Stimulated activated effector memory CD8-positive, alpha-beta T cell treated with anti-CD3 and anti-CD28 coated beads, Interleukin-12 subunit alpha, Interleukin-12 subunit beta, amount 100 ng/mL, for 72 hours (primary cell): ENCODE measurements at regions not wholly inside any gene's neighbourhood (a gene's known extent, or its start where the extent isn't known, plus 50 kb on each side); places are given as distances from the start of the nearest gene placed in this dataset.
"Not testable (repeated sequence)": the region's sequence is repeated elsewhere in the genome, so short reads cannot be mapped to it uniquely, and the experiment has no call there.

Experiments
- ATAC-seq: fragments of 150-1000 bp; cut with Tn5 transposase; 2 replicates; pipeline ENCODE4 v1.10.0; 2021
- DNase-seq, 2 donors: peaks; one replicate each; pipeline ENCODE4 v3.0.0; 2021 to 2022; ENCODE audit warnings: low spot score in 2 of 2
- H3K27ac Mint-ChIP-seq: one replicate; pipeline ENCODE4 v1.8.0; 2022; ENCODE audit warnings: mild to moderate bottlenecking, mixed read lengths
- H3K36me3 Mint-ChIP-seq: one replicate; pipeline ENCODE4 v1.8.0; 2022; ENCODE audit warnings: mild to moderate bottlenecking, mixed read lengths
- H3K4me1 Mint-ChIP-seq: one replicate; pipeline ENCODE4 v1.8.0; 2022; ENCODE audit warnings: mixed read lengths
- H3K4me3 Mint-ChIP-seq: one replicate; pipeline ENCODE4 v1.8.0; 2022; ENCODE audit warnings: mild to moderate bottlenecking, mixed read lengths
- H3K9me3 Mint-ChIP-seq: one replicate; pipeline ENCODE4 v1.8.0; 2022; ENCODE audit warnings: mixed read lengths

DNA sequence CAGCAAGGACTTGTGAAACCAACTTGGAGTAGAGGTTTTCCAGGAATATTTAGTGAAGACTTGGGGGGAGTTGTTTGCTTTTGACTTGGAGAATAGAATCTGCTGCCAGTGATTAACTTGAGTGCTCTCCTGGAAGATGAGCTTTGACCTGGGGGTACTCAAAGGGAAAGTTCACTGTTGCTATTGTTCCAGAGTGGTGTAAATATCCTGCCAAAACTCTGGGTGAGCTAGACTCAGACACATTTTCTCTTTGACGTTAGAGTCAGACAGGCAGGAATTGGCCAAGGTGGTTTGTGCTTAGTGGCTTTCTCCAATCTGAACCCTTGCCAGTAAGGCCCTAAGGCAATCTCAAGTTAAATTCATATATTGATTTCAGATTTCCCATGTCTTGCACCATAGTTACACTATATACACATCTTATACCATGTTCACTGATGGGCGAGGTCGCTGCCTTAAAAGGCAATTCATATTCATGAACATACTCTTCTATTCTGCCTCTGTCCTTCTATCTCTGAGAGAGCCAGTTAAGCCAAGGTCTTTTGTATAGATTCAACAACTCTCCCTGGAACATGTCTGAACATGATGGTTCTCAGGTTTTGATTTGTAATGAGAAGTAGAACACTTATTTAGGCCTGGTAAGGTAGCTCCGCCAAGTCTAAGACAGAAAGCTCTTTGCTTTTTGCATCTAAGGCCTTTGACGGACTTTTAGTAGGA is 204.6 kb upstream of the SLC38A2 start:
- H3K27ac Mint-ChIP-seq, result no peak overlapping the region
- DNase-seq (no peak), ATAC-seq (no peak)
- no peak overlapping the region for H3K4me3 Mint-ChIP-seq
- no peaks in the 10 kb centered on the region for H3K36me3 Mint-ChIP-seq
- H3K9me3 Mint-ChIP-seq, result no peaks in the 10 kb centered on the region
- H3K4me1 Mint-ChIP-seq, result no peaks in the 10 kb centered on the region

DNA sequence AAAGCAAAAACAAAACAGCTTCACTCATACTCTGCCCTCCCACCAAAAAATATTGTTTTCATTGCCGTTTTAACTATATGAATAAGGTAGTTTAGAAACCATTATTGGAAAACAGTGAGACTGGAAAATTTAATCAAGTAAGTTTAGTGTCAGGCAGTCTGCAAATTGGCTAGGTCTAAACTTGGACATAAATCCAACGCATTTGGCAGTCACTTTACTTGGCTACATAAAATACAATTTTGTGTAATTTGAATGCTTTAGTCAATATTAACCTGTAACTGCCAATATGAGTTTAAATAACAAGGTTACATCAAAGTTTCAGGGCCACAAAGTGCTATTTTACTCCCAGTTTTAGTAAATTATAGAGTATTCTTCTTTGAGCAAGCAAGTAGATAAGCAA is 202.3 kb upstream of the SLC38A2 start:
- Mint-ChIP-seq H3K36me3 (no peaks in the 10 kb centered on the region), H3K4me3 (no peak overlapping the region), H3K4me1 (no peaks in the 10 kb centered on the region), H3K9me3 (no peaks in the 10 kb centered on the region), H3K27ac (no peak overlapping the region)
- ATAC-seq (no peak), DNase-seq (no peak)

DNA sequence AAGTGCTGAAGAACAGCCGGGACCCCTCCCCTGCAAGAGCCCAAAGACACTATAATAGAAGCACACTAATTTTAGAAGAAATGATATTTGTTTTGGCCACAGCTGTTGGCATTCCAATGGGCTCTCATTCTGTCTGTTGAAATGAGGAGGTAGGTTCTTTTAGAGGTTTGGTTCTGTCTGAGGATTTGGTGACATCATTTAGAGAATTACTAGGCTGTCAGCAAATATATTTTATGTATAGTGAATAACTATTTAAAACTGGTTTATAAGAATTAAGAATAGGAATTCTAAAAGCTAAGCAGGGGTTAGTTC is 200.7 kb upstream of the SLC38A2 start:
- H3K27ac Mint-ChIP-seq, result no peak overlapping the region
- peaks cover 4% of the 10 kb centered on the region for H3K9me3 Mint-ChIP-seq
- no peak overlapping the region for H3K4me3 Mint-ChIP-seq
- no peaks in the 10 kb centered on the region for H3K4me1 Mint-ChIP-seq
- H3K36me3 Mint-ChIP-seq, result no peaks in the 10 kb centered on the region
- DNase-seq (no peak), ATAC-seq (no peak)

DNA sequence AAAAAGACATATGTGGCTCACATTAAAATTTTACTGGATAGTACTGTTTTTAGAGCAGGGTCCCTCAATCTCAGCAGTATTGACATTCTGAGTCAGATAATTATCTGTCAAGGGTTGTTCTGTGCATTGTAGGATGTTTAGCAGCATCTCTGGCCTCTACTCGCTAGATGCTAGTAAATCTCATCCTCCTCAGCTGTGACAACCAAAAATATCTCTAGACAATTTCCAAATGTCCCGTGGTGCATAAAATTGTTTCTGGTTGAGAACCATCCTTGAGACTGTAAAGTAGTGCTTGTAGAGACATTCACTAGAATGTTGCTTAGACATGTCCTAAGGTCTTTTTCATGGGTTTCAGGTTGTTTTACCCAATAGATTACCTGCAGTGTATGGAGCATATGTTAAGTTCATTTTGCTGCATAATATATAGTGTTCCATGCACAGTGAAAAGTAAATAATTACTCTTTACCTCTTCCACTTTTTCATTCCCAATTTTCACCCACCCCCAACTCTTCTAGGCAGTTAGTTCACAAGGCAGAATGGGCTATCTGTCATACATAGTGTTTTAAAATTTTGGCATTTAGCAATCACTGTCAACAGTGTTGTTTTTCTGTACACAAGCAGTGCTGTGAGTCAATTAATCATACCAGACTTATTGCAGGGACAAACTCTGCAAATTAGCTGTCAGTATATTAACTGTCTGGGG is 200.2 kb upstream of the SLC38A2 start:
- no peak for ATAC-seq
- Mint-ChIP-seq H3K4me3 (no peak overlapping the region), H3K4me1 (no peaks in the 10 kb centered on the region)

DNA sequence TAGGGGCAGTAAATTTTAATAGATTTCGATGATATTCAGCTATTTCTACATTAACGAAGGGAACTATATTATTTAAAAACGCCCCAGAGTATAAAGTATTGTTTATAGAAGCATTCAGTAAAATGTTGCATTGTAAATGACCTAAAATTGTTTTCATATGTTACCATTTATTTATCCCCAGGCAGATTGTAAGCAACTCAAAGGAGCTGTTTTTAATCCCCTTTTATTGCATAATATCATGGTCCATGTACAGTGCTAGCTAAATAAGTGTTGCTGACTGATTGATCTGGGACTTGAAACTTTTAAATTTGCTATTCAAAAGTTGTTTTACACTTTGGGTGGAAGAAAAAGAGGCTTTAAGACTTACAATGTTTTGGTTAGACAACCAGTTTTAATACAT is 199.0 kb upstream of the SLC38A2 start:
- Mint-ChIP-seq H3K4me1 (no peaks in the 10 kb centered on the region), H3K36me3 (no peaks in the 10 kb centered on the region)
- ATAC-seq, result no peak

More for the DNA sequence above, 200.2 kb upstream of the SLC38A2 start:
- Mint-ChIP-seq H3K36me3 (no peaks in the 10 kb centered on the region), H3K9me3 (peaks cover 7% of the 10 kb centered on the region), H3K27ac (no peak overlapping the region)
- no peak for DNase-seq

DNA sequence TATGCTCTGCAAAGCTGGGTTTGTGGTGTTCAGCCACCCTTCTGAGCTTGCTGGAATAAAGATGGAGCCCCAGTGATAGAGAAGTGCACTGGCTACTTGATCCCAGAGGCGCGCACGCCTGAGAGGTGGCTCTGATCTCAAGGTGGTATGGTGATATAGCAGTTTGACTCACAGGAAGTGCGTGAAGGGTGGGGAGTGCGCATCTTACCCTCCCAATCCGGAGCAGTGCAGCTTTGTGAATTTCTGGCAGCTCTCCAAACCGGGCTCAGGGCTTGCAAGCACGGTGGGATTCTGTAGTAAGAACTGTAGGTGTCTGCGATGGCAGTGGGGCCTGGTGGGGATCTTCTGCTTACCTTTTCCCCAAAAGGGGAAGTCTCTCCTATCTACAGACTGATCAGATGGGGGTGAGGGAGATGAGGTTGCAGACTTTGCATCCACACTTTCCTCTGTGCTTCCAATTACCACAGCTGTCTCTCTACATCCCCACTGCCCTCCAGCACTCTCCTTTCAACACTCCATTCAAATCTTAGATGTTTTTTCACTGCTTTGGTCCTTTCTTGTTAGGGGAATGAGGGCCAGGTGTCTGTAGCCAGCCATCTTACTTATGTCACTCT is 197.4 kb upstream of the SLC38A2 start:
- Mint-ChIP-seq H3K36me3 (no peaks in the 10 kb centered on the region), H3K27ac (no peak overlapping the region), H3K4me1 (no peaks in the 10 kb centered on the region), H3K9me3 (peaks cover 17% of the 10 kb centered on the region), H3K4me3 (no peak overlapping the region)
- no peak for ATAC-seq
- DNase-seq, result no peak

More for the DNA sequence above, 199.0 kb upstream of the SLC38A2 start:
- Mint-ChIP-seq H3K9me3 (peaks cover 10% of the 10 kb centered on the region), H3K27ac (no peak overlapping the region), H3K4me3 (no peak overlapping the region)
- DNase-seq, result no peak

DNA sequence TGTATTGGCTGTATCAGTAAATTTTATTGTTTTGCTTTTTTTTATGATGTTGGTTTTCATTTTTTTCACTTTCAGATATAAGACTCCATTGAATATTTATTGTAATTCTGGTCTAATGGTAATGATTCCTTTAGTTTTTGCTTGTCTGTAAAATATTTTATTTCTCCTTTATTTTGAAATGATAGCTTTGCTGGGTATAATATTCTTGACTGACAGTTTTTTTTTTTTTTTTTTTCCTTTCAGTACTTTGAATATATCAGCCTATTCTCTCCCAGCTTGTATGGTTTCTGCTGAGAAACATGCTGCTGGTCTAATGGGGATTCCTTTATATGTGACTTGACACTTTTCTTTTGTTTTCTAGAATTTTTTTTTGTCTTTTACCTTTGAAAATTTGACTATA is 195.1 kb upstream of the SLC38A2 start:
- Mint-ChIP-seq H3K27ac (no peak overlapping the region), H3K4me3 (no peak overlapping the region), H3K4me1 (peaks cover 1% of the 10 kb centered on the region), H3K9me3 (peaks cover 18% of the 10 kb centered on the region), H3K36me3 (no peaks in the 10 kb centered on the region)
- ATAC-seq (no peak), DNase-seq (no peak)

DNA sequence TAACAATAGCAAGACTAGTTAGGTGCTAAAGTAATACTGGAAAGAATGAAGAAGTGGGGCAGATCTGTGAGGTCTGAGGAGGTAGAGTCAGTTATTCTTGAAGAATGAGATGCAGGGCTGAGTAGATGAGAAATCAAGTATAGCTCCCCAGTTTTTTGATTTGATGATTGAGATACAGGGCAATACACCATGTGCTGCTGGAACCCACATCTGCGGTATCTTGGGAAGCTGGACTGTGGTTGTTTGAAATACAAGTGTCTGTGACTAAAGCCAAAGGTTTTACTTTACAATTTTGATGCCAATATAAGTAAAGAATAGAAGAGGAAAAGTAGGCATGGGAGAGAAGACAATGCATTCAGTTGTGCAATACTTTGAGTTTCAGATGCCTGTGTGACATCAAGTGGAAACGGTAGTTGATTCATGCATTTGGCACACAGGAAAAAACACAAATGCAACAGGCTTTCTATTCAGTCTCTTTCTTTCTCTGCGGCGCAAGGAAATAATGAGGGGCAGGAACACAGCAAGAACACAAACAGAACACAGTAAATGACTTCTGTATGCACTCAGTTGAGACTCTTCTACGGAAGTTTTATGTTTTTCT is 190.2 kb upstream of the SLC38A2 start:
- H3K27ac Mint-ChIP-seq, result no peak overlapping the region
- no peaks in the 10 kb centered on the region for H3K36me3 Mint-ChIP-seq
- H3K4me1 Mint-ChIP-seq, result peaks cover 7% of the 10 kb centered on the region
- no peak for ATAC-seq
- peaks cover 11% of the 10 kb centered on the region for H3K9me3 Mint-ChIP-seq
- H3K4me3 Mint-ChIP-seq, result no peak overlapping the region
- DNase-seq, result no peak

DNA sequence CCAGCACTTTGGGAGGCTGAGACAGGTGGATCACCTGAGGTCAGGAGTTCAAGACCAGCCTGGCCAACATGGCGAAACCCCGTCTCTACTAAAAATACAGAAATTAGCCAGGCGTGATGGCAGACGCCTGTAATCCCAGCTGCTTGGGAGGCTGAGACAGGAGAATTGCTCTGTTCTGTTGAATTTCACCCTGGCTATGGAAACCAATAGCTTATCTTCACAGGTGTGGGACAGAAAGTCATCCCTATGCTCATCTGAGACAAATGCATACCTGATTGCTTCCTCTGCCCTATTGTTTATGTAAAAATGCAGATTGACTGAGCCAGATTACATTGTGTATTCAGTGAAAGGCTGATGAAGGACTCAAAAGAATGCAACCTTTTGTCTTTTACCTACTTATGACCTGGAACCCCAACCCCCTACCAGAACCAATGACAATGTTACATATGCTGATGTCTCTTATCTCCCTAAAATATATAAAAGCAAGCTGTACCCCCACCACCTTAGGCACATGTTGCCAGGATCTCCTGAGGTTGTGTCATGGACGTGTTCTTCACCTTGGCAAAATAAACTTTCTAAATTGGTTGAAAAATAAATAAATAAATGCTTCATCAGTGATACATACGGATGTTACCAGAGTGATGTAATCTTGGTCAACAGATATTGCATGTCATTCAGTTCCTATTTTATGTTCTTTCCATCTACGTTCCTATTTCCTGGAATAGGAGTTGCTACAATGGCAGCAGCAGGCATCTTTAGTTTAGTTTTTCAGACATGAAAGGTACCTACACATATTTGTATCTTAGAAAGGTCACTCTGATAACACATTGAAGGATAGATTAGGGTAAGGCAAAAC is 189.4 kb upstream of the SLC38A2 start:
- peaks cover 11% of the 10 kb centered on the region for H3K9me3 Mint-ChIP-seq
- DNase-seq, H3K36me3 Mint-ChIP-seq, H3K27ac Mint-ChIP-seq, ATAC-seq, H3K4me1 Mint-ChIP-seq, H3K4me3 Mint-ChIP-seq: not testable (repeated sequence)

DNA sequence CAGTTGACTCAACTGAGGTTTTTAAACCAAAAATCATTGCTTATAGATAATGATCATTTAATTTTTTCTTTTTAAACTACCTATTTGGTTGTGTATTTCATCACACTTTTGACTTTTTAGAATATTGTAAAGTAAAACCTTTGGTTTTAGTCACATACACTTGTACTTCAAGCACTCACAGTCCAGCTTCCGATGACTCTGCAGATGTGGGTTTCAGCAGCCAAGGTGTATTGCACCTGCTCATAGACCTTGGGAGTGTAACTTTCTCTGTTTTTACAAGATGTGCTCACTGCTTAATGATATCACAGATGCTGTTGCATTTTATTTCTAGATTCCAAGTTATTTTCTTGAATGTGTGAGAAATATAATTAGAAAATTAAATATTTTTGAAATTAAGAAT is 188.3 kb upstream of the SLC38A2 start:
- ATAC-seq (no peak), DNase-seq (no peak)
- Mint-ChIP-seq H3K4me1 (peaks cover 11% of the 10 kb centered on the region), H3K9me3 (peaks cover 3% of the 10 kb centered on the region), H3K27ac (no peak overlapping the region), H3K36me3 (no peaks in the 10 kb centered on the region), H3K4me3 (no peak overlapping the region)

DNA sequence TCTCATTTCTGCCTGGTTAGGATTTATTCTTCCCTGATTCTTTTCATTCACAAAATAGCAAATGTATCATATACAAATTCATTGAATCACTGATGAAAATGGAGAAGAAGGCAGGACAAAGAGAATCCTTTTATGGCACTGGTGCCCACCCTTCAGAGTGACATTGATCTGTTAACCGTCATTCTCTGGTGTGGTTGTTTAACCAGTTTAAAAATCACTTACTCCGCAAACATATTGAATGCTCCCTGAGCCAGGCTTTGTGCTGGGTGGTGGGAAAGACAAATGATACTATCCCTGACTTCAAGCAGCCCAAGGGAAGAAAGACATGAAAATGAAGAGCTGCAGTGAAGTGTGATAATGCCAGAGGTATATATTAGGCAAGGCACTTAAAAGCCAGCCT is 187.5 kb upstream of the SLC38A2 start:
- no peak overlapping the region for H3K4me3 Mint-ChIP-seq
- ATAC-seq (no peak), DNase-seq (no peak)
- no peaks in the 10 kb centered on the region for H3K36me3 Mint-ChIP-seq
- H3K9me3 Mint-ChIP-seq, result peaks cover 2% of the 10 kb centered on the region
- H3K27ac Mint-ChIP-seq, result no peak overlapping the region
- H3K4me1 Mint-ChIP-seq, result peaks cover 13% of the 10 kb centered on the region

DNA sequence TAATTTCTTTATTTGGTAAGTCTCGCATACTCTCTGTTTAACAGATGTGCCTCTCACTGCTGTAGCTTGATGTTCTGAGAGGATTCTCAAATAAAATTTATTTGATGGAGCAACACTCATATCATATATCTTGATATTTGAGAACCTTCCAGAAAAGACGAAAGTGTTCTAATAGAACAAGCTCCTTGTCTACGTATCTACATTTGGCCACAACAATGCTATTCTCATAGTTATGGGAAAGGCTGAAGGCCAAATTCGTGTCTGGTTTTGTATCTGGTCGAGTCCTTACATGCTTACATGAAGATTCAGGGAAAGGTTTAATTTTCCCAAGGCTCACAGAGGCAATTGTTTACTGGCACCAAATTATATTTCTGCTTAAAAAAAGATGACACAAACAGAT is 186.7 kb upstream of the SLC38A2 start:
- ATAC-seq, result no peak
- H3K9me3 Mint-ChIP-seq, result no peaks in the 10 kb centered on the region
- H3K27ac Mint-ChIP-seq, result no peak overlapping the region
- no peak overlapping the region for H3K4me3 Mint-ChIP-seq
- H3K4me1 Mint-ChIP-seq, result peaks cover 17% of the 10 kb centered on the region
- no peak for DNase-seq
- no peaks in the 10 kb centered on the region for H3K36me3 Mint-ChIP-seq

DNA sequence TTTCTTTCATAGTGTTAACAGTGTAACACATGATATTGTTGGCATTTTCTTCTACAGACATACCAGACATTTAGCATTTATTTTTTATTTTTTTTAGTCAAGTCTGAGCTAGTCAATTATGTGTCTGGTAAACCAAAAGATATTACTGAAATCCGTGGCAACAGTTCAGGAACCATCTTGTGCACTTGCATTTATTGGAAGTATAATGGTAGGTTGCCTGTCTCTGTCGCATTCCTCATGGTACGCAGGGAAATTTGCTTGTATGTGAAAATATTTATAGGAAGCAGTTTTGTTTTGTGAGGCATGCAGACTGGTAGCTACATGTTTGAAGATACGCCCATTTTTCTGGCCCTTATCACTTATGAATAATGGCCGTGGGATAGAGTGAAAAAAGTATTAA is 186.1 kb upstream of the SLC38A2 start:
- Mint-ChIP-seq H3K4me3 (no peak overlapping the region), H3K4me1 (peaks cover 17% of the 10 kb centered on the region), H3K27ac (no peak overlapping the region), H3K36me3 (no peaks in the 10 kb centered on the region), H3K9me3 (no peaks in the 10 kb centered on the region)
- ATAC-seq (no peak), DNase-seq (no peak)

DNA sequence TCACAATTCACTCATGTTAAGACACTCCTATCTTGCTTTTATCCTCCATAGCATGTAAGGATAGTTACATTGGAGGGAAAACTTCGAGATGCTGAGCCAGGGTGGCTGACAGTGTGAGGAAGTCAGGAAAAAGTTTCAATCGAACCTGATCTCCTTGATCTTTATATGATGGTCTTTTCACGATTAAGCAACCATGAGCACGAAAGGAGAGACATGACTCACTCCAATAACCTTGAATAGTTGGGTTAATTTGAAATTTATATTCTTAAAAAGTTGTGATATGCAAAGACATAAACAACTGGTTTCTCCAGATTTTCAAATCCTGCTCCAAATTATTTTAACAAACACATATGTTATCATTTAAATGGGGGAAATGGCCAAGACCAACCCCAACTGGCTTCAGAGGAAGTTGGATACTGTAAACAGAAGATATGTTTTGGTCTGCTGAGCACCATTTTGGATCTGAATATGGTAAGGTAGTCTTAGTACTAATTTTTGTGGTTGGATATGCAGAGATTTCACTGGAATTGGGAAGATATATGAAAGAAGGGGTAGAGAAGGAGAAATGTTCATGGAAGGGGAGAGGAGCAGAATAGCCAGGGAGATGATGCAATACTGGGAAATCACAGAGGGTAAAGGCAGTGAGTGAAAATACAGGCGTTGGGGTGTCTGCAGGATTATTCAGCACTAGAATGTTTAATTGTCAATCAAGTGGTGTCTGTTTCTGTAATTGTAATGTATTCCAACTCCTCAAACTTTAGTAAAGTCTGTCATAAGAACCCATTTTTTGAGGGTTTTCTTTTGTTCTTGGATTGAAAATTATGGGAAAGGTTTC is 185.2 kb upstream of the SLC38A2 start:
- Mint-ChIP-seq H3K27ac (no peak overlapping the region), H3K9me3 (no peaks in the 10 kb centered on the region), H3K4me3 (no peak overlapping the region), H3K36me3 (no peaks in the 10 kb centered on the region), H3K4me1 (peaks cover 16% of the 10 kb centered on the region)
- DNase-seq, result no peak
- ATAC-seq, result no peak
